ENCODE measurements at regions not wholly inside any gene's neighbourhood (a gene's known extent, or its start where the extent isn't known, plus 50 kb on each side); places are given as distances from the start of the nearest gene placed in this dataset.

- no peak overlapping the region for H3K27ac ChIP-seq (ENCODE audit: low read depth in 1 of 2, low read length in 2 of 2)
- peak overlapping the region in 1 of 7 donors; percentile 72 for H3K27ac Mint-ChIP-seq
- no peaks in the 10 kb centered on the region for H3K4me1 Mint-ChIP-seq
- no peaks in the 10 kb centered on the region for H3K4me1 ChIP-seq (ENCODE audit: control insufficient read depth in 1 of 2, insufficient read depth in 2 of 2, low read length in 2 of 2)
- no peaks in the 10 kb centered on the region for H3K36me3 ChIP-seq (replicated peaks in 1 of 2; ENCODE audit: control insufficient read depth in 1 of 2, insufficient read depth in 2 of 2, low read length in 2 of 2)
- TF ChIP-seq CTCF (IDR thresholded peaks at IDR 0.05) = no peak
- H3K9me3 ChIP-seq (replicated peaks in 1 of 2; ENCODE audit: control insufficient read depth in 1 of 2, insufficient read depth in 1 of 2, low read length in 2 of 2) = no peaks in the 10 kb centered on the region
- H3K9me3 Mint-ChIP-seq = peaks cover 0 to 6% (median 3%) of the 10 kb centered on the region in 7 donors
- no peaks in the 10 kb centered on the region for H3K36me3 Mint-ChIP-seq
- H3K9ac ChIP-seq (ENCODE audit: insufficient read depth, low read length, poor library complexity, severe bottlenecking) = no peak overlapping the region
- WGBS (ENCODE audit: insufficient coverage) = 50% methylated on average over 2 of the region's 2 CpGs
- H3K4me3 ChIP-seq (replicated peaks in 1 of 3; ENCODE audit: low read depth in 2 of 3, low read length in 3 of 3) = no peak overlapping the region
- no peak overlapping the region for H3K4me2 ChIP-seq (replicated peaks; ENCODE audit: extremely low read depth, low read length, poor library complexity, severe bottlenecking)
- intact Hi-C loops (cut with micrococcal nuclease) = no loop called here
- H3K79me2 ChIP-seq (ENCODE audit: insufficient read depth, low read length) = no peaks in the 10 kb centered on the region
- no peak for DNase-seq
- H2AFZ ChIP-seq (ENCODE audit: insufficient read depth, low read depth, low read length, poor library complexity, severe bottlenecking) = no peak overlapping the region
- H3K27me3 ChIP-seq (ENCODE audit: control insufficient read depth in 2 of 2, insufficient read depth in 2 of 2, low read length in 2 of 2) = no peaks in the 10 kb centered on the region
- no peak overlapping the region for H3K4me3 Mint-ChIP-seq
- no peaks in the 10 kb centered on the region for H3K27me3 Mint-ChIP-seq (ENCODE audit: low read depth in 3 of 3)
- no peaks in the 10 kb centered on the region for H4K20me1 ChIP-seq (ENCODE audit: insufficient read depth, low read length)
These were observed 214.4 kb upstream of the ELL2 start for GRCh38 chr5:96176022-96176421.

GRCh38 chr5:96175090-96175489, 213.4 kb upstream of the ELL2 start:
- peak; percentile 64 for TF ChIP-seq CTCF (IDR thresholded peaks at IDR 0.05)
- no peaks in the 10 kb centered on the region for H3K27me3 ChIP-seq (ENCODE audit: control insufficient read depth in 2 of 2, insufficient read depth in 2 of 2, low read length in 2 of 2)
- WGBS (ENCODE audit: insufficient coverage) = no CpG with 5 or more reads among the region's 2 CpGs
- Mint-ChIP-seq H3K27ac (no peak overlapping the region), H3K4me3 (no peak overlapping the region), H3K9me3 (peaks cover 0 to 6% (median 3%) of the 10 kb centered on the region in 7 donors), H3K27me3 (ENCODE audit: low read depth in 3 of 3) (no peaks in the 10 kb centered on the region), H3K36me3 (no peaks in the 10 kb centered on the region), H3K4me1 (no peaks in the 10 kb centered on the region)
- no peak overlapping the region for H3K9ac ChIP-seq (ENCODE audit: insufficient read depth, low read length, poor library complexity, severe bottlenecking)
- no peak overlapping the region for H3K27ac ChIP-seq (ENCODE audit: low read depth in 1 of 2, low read length in 2 of 2)
- no peak overlapping the region for H3K4me3 ChIP-seq (replicated peaks in 1 of 3; ENCODE audit: low read depth in 2 of 3, low read length in 3 of 3)
- H2AFZ ChIP-seq (ENCODE audit: insufficient read depth, low read depth, low read length, poor library complexity, severe bottlenecking) = no peak overlapping the region
- no peaks in the 10 kb centered on the region for H3K9me3 ChIP-seq (replicated peaks in 1 of 2; ENCODE audit: control insufficient read depth in 1 of 2, insufficient read depth in 1 of 2, low read length in 2 of 2)
- intact Hi-C loops (cut with micrococcal nuclease) = no loop called here
- no peaks in the 10 kb centered on the region for H3K4me1 ChIP-seq (ENCODE audit: control insufficient read depth in 1 of 2, insufficient read depth in 2 of 2, low read length in 2 of 2)
- no peak overlapping the region for H3K4me2 ChIP-seq (replicated peaks; ENCODE audit: extremely low read depth, low read length, poor library complexity, severe bottlenecking)
- H3K79me2 ChIP-seq (ENCODE audit: insufficient read depth, low read length) = no peaks in the 10 kb centered on the region
- no peaks in the 10 kb centered on the region for H3K36me3 ChIP-seq (replicated peaks in 1 of 2; ENCODE audit: control insufficient read depth in 1 of 2, insufficient read depth in 2 of 2, low read length in 2 of 2)
- peak in 2 of 3 donors; percentile 7 to 25 for DNase-seq
- H4K20me1 ChIP-seq (ENCODE audit: insufficient read depth, low read length) = no peaks in the 10 kb centered on the region
